Right kidney (tissue), 1 donor: ENCODE measurements at regions not wholly inside any gene's neighbourhood (a gene's known extent, or its start where the extent isn't known, plus 50 kb on each side); places are given as distances from the start of the nearest gene placed in this dataset.
A peak's percentile ranks its signal among the peaks of the same experiment; 100 is the strongest.
"Not testable (repeated sequence)": the region's sequence is repeated elsewhere in the genome, so short reads cannot be mapped to it uniquely, and the experiment has no call there.

ENCODE experiments used
- DNase-seq: peaks from one replicate; pipeline ENCODE4 v3.0.0-alpha.2; 2016

- DNase-seq = peak; percentile 19
Measured at GRCh38 chr20:16801919-16802651, 53.9 kb downstream of the OTOR start.

DNA sequence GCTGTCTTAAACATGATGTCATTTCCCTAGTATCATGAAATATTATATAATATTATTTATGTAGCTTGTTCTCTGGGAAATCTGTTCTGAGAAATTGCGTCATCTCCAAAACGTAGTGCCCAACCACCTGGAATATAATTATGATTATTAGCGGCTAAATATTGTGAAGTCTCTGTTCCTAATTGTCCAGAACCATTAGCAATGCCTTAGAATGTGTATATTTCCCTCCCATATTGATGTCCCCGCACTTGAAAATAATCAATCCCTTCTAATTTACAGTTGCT is 54.4 kb downstream of the OTOR start:
- no peak for DNase-seq

GRCh38 chr20:16803965-16804792 is 56.0 kb downstream of the OTOR start:
- DNase-seq = peak; percentile 35

DNA sequence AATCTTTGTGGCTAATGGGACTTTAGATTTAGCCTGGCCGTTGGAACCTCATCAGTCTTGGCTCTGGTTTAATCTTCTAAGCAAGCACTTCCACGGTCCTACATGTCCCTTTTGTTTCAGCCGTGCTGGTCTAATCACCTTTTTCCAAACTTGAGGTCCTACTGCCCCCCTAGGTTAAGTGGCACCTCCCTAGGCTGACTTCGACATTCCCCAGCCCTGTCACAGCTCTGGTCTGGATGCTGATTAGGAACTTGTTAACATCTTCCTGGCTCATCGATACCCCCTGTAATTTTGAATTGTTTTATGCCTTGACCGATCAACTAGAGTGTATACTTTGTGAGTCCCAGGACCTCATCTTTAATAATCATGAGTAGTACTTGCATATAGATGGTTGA is 56.6 kb downstream of the OTOR start:
- no peak for DNase-seq

DNA sequence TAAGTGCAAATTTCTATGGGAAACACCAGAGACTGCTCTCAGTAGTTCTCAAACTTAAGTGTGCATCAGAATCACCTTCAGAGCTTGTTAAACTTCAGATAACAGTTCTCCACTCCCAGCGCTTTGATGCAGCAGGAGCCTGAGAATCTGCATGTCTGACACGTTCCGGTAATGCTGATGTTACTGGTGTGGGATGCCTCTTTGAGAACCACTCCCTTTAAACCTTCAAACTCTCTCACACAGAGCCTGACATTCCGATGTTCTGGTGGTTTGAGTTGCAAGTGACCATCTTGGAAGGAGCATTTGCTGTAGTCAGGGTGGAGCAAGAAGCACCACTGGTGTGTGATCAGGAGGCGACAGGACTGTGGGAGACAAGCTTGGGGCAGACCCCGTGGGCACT is 57.9 kb downstream of the OTOR start:
- DNase-seq = no peak

GRCh38 chr20:16806886-16807285 is 58.7 kb downstream of the OTOR start:
- DNase-seq = no peak

GRCh38 chr20:16808796-16809195 is 60.6 kb downstream of the OTOR start:
- DNase-seq = no peak

- DNase-seq = no peak
Measured at GRCh38 chr20:16810216-16810615, 62.1 kb downstream of the OTOR start.

- DNase-seq = no peak
Measured at GRCh38 chr20:16816192-16816591, 68.0 kb downstream of the OTOR start.

- no peak for DNase-seq
Measured at GRCh38 chr20:16819483-16819882, 71.3 kb downstream of the OTOR start.

DNA sequence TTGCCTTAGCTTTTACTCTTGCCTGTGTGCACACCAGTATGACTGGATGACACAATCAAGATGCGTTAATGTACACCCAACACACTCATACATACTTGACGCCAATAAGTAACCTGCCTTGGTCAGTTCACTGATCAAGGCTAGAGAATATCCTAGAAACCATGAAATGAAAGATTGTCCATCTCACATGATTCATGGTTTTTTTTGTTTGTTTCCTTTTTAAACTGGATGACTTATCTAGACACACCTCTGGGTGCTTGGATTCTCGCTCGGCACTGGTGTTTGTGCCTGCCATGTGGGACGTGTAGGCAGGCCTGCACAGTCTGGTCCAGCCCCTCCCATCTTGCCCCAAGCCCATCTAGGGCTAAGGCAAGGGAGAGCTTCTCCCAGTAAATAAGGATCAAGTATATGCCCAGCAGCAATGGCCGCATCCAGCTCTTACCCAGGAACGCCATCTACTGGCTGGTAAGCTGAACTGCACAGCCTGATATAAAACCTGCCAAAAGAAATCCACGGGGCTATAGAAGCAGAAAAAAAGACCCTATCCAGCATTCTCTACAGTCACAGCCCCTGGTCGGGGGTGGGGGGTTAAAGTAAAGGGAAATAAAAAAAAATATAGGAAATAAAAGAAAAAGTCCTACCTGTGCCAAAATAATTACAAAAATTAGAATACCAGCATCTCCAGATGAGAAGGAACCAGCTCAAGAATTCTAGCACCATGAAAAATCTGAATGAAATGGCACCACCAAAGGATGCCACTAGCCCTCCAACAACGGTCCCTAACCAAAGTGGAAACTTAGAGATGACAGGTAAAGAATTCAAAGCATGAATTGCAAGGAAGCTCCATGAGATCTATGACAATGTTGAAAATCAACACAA is 73.3 kb downstream of the OTOR start:
- no peak for DNase-seq

DNA sequence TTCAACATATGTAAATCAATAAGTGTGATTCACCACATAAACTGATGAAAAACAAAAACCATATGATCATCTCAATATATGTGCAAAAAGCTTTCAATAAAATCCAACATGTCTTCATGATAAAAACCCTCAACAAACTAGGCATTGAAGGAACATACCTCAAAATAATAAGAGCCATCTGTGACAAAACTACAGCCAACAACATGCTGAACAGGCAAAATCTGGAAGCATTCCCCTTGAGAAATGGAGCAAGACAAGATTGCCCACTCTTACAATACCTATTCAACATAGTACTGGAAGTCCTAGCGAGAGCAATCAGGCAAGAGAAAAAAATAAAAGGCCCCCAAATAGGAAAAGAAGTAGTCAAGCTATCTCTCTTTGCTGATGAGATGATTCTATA is 76.5 kb downstream of the OTOR start:
- no peak for DNase-seq

DNA sequence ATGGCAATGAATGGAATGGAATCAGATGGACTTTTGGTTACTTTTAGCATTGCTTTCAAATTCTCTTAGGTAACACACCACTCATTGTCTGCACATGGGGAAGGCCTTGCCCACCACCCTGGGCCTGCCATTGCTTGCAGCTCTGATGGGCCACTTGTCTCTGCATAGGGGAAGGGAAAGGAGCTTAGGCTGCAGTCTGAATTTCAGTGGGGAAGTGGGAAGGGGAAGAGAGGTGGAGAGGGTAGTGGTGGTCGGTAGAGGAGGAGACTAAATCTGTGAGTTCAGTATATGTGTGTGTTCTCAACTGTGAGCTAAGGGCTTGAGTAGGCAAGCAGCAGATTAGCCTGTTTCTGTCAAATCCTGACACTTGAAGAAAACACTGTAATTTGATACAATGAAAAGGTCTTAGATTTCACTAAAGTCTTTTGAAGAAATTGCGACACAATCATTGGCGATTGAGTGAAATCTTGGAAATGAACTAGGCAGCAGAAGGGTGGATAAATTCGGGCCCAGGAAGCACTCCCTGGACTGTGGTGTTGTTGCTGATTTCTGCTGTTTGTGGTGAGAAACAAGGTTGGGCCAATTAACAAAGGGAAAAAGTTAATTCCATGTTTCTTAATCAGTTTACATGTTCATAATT is 80.6 kb downstream of the OTOR start:
- no peak for DNase-seq

DNA sequence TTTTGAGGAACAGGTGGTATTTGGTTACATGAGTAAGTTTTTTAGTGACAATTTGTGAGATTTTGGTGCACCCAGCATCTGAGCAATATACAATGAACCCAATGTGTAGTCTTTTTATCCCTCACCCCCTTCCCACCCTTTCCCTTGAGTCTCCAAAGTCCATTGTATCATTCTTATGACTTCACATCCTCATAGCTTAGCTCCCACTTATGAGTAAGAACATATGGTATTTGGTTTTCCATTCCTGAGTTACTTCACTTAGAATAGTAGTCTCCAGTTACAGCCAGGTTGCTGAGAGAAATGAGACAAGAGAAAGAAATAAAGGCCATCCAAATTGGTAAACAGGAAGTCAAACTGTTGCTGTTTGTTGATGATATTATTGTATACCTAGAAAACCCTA is 87.5 kb downstream of the OTOR start:
- DNase-seq = not testable (repeated sequence)

DNA sequence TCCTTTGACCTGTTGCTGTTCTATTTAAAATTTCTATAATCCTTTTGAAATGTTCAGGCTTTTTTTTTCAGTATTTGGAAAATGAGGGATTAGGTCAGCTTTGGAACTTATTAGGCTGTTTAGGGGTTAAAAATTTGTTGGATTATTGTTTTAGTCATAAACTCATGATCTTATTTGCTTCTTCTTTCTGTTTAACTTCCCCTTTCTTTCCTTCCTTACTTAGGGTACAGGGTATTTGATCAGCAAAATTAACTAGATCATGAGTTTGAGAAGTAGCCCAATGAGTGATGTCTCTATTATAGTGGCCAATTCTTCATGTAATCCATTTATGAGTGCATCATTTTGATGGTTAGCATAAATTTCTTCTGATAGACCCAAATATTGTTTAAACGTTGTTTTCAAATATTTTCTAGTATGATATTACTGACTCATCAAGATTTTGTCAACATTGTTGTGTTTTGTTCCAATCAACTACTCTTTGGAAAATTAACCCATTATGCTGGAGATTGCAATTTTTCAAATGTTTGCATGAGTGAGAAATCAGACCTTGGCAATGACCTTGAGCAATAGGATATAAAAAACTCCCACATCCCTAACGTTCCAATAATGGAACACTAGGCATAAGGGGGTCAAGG is 94.4 kb downstream of the OTOR start:
- no peak for DNase-seq

DNA sequence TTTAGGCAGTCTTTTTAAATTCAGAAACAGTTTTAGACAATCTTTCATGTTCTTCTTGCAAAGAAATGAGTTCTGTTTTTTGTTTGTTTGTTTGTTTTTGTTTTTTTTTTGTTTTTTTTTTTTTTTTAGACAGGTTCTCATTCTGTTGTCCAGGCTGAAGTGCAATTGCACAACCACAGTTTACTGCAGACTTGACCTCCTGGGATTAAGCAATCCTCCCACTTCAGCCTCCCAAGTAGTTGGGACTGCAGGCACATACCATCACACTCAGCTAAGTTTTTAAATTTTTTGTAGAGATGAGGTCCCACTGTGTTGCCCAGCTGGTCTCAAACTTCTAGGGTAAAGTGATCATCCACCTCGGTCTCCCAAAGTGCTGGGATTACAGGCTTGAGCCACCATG is 96.2 kb downstream of the OTOR start:
- DNase-seq = no peak

GRCh38 chr20:16846006-16846405 is 97.8 kb downstream of the OTOR start:
- DNase-seq = no peak

DNA sequence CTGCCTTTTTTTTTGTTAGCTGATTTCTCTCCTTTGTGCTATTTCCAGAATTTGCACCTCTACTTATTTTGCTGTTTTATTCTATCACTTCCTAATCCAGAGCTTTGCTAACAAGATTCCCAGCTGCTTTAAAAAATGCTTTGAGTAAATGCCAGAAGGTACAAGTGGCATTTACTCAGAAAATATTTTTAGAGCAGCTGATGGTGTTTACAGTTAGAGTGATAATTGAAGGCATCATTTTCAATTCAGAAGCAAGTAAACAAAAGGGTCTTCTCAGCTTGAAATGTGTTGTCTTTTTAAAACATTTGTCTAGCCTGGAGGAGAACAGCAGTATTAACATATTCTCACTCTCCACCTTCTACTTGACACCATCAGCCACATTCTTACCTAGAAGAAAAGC is 99.9 kb downstream of the OTOR start:
- DNase-seq = no peak

- DNase-seq = no peak
Measured at GRCh38 chr20:16848526-16848925, 100.4 kb downstream of the OTOR start.

DNA sequence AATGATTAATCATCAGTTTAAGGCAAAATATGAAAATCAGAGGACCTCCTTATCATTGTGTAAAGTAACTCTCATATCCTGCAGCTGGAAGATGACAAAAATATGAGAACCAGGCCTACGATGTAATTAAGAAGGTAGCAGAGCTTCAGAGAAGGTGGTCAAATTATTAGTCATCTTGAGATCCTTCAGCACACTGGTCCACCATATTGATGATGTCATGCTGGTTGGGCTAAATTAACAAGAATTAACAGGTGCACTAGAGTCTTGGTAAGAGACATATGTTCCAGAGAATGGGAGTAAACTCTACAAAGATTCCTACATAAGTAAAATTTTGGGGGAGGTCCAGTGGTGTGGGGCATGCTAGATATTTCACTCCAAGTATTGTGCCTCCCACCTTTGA is 112.8 kb downstream of the OTOR start:
- DNase-seq = no peak

GRCh38 chr20:16861708-16862107 is 113.5 kb downstream of the OTOR start:
- no peak for DNase-seq

GRCh38 chr20:16863303-16863702 is 115.1 kb downstream of the OTOR start:
- DNase-seq = no peak
